Tibial nerve (tissue), 3 donors: ENCODE measurements at regions not wholly inside any gene's neighbourhood (a gene's known extent, or its start where the extent isn't known, plus 50 kb on each side); places are given as distances from the start of the nearest gene placed in this dataset.

Experiments
- CTCF ChIP-seq, 5 experiments: fragments of 200-600 bp in 3 of 5; fragments of 450-650 bp in 2 of 5; sonication (generic) in 3 of 5; IDR thresholded peaks; one replicate each; pipeline ENCODE4 v1.5.1; 2016 to 2019; ENCODE audit warnings: antibody characterized with exemption in 5 of 5, mild to moderate bottlenecking in 3 of 5, moderate library complexity in 2 of 5
- POLR2A ChIP-seq, 2 donors: fragments of 450-650 bp; IDR thresholded peaks; one replicate each; pipeline ENCODE4 v1.6.1; 2017; ENCODE audit warnings: antibody characterized with exemption in 2 of 2, mild to moderate bottlenecking in 2 of 2, moderate library complexity in 2 of 2

DNA sequence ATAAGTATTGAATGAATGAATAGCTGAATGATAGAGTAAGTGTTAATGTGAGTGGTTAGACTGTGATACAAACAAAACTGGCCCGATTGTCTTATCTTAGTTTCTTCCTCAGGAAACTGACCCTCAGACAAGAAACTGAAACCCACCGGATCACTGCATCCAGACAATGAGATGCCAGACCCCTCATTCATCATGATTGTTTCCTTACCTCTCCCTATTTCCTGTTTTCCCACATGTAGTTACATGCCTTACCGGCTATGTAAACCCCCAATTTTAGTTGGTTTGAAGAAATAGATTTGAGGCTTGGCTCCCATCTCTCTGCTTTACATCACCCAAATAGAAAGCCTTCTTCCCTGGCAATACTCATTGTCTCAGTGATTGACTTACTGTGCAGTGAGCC, 218.9 kb upstream of the PPP1R2C start:
- TF ChIP-seq CTCF (IDR thresholded peaks at IDR 0.05): no peak
- TF ChIP-seq POLR2A (IDR thresholded peaks at IDR 0.05): no peak
